Transverse colon (tissue), 3 donors: ENCODE measurements at regions not wholly inside any gene's neighbourhood (a gene's known extent, or its start where the extent isn't known, plus 50 kb on each side); places are given as distances from the start of the nearest gene placed in this dataset.

ENCODE experiments used
- POLR2A ChIP-seq: fragments of 450-650 bp; IDR thresholded peaks from one replicate; pipeline ENCODE4 v1.6.1; 2016; ENCODE audit warnings: antibody characterized with exemption, mild to moderate bottlenecking, moderate library complexity
- POLR2AphosphoS5 ChIP-seq, 3 donors: sonication (generic); formaldehyde crosslinking; IDR thresholded peaks; one replicate each; pipeline ENCODE4 v1.6.1; 2016; ENCODE audit warnings: antibody characterized with exemption in 3 of 3

GRCh38 chr9:99578666-99579065 lies 243.0 kb upstream of the NR4A3 start:
- no peak for TF ChIP-seq POLR2A
- no peak for TF ChIP-seq POLR2AphosphoS5 (IDR thresholded peaks at IDR 0.05)
